ENCODE measurements at regions not wholly inside any gene's neighbourhood (a gene's known extent, or its start where the extent isn't known, plus 50 kb on each side); places are given as distances from the start of the nearest gene placed in this dataset.
A peak's percentile ranks its signal among the peaks of the same experiment; 100 is the strongest.
"Not testable (repeated sequence)": the region's sequence is repeated elsewhere in the genome, so short reads cannot be mapped to it uniquely, and the experiment has no call there.

DNA sequence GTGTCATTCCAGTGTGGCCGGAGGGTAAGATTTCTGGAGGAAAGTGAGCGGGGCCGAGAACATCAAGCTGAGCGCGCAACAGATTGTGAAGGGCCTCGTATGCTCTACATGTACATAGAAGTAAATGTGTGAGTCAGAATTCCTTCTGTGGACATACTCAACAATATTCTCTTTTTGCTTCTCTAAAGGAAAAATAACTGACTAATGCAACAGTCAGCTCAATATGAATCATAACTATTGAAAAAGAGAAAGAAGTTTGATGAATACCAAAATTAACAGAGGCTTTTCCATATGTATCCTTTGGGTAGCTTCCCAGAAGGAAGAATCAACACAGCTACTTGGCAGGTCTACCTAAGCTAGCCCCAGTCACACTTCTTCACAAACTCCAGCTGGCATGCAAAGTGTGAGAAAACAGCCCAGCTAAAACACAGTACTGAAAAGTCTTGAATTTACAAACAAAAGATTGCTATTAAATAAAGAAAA is 87.5 kb upstream of the ZFP42 start:
- Histone ChIP-seq H3K9me3 (no peaks in the 10 kb centered on the region), H3K4me1 (peaks cover 0 to 4% of the 10 kb centered on the region in 2 donors), H3K27me3 (no peaks in the 10 kb centered on the region), H3K36me3 (no peaks in the 10 kb centered on the region), H3K27ac (peak overlapping the region in 1 of 2 donors; percentile 38), H3K4me3 (no peak overlapping the region)
- intact Hi-C loops (cut with DNase I), result no loop called here
- no peak for DNase-seq (ENCODE audit: low spot score in 2 of 2)
- TF ChIP-seq, protein P1, sequence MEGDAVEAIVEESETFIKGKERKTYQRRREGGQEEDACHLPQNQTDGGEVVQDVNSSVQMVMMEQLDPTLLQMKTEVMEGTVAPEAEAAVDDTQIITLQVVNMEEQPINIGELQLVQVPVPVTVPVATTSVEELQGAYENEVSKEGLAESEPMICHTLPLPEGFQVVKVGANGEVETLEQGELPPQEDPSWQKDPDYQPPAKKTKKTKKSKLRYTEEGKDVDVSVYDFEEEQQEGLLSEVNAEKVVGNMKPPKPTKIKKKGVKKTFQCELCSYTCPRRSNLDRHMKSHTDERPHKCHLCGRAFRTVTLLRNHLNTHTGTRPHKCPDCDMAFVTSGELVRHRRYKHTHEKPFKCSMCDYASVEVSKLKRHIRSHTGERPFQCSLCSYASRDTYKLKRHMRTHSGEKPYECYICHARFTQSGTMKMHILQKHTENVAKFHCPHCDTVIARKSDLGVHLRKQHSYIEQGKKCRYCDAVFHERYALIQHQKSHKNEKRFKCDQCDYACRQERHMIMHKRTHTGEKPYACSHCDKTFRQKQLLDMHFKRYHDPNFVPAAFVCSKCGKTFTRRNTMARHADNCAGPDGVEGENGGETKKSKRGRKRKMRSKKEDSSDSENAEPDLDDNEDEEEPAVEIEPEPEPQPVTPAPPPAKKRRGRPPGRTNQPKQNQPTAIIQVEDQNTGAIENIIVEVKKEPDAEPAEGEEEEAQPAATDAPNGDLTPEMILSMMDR (IDR thresholded peaks at IDR 0.05), result no peak

DNA sequence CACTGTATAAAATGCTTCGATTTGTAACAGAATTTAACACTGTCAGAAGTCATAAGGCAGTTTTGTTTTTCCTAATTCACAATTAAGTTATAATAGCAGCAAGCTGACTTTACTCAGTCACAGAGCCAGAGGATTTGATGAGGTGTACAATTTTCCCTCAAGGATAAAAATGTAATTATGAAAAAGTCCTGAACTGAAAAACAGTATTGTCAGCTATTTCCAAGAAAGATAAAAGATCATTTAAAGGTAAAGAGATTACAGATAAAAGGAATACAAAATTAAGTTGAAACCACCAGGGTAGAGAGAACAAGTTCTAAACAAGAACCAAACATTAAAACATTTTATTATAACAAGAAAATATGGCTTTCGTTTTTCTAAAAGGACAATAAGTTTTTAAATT is 86.8 kb upstream of the ZFP42 start:
- Histone ChIP-seq H3K27ac (peak overlapping the region in 1 of 2 donors; percentile 38), H3K4me1 (peaks cover 0 to 4% of the 10 kb centered on the region in 2 donors), H3K27me3 (no peaks in the 10 kb centered on the region), H3K9me3 (no peaks in the 10 kb centered on the region), H3K4me3 (no peak overlapping the region), H3K36me3 (no peaks in the 10 kb centered on the region)
- TF ChIP-seq, protein P1 (IDR thresholded peaks at IDR 0.05), result no peak
- intact Hi-C loops (cut with DNase I), result no loop called here
- DNase-seq (ENCODE audit: low spot score in 2 of 2), result no peak

DNA sequence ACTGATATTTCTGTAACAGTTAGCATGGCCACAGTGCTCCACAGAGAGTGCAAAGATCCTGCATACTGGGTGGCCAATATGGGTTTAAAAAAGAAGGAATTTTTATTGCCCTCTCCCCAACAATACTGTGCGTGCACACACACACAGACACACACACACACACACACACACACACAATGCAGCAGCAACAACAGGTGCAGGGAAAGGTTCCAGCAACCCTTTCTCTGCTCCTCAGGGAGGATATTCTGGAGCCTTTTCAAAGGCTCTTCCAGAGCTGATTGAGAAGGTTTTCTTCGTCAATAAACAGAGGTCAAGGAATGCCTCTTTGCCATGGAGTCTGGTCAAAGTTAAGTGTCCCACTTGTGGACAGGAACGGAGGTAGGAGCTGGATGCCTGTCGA is 84.8 kb upstream of the ZFP42 start:
- no peak for DNase-seq (ENCODE audit: low spot score in 2 of 2)
- H3K4me1 ChIP-seq, result peaks cover 0 to 4% of the 10 kb centered on the region in 2 donors
- intact Hi-C loops (cut with DNase I), result no loop called here
- no peaks in the 10 kb centered on the region for H3K27me3 ChIP-seq
- no peaks in the 10 kb centered on the region for H3K36me3 ChIP-seq
- no peak overlapping the region for H3K27ac ChIP-seq
- TF ChIP-seq, protein P1 (IDR thresholded peaks at IDR 0.05), result no peak
- H3K9me3 ChIP-seq, result no peaks in the 10 kb centered on the region
- no peak overlapping the region for H3K4me3 ChIP-seq

DNA sequence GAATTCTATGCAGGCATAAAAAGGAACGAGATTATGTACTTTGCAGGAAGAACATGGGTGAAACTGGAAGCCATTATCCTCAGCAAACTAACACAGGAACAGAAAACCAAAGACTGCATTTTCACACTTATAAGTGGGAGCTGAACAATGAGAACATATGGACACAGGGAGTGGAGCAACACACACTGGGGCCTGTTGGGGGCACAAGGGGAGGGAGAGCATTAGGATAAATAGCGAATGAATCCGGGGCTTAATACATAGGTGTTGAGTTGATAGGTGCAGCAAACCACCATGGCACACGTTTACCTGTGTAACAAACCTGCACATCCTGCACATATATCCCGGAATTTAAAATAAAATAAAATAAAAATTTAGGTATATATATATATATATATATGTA is 80.2 kb upstream of the ZFP42 start:
- DNase-seq (ENCODE audit: low spot score in 2 of 2); H3K36me3 ChIP-seq; H3K27ac ChIP-seq; H3K9me3 ChIP-seq; H3K27me3 ChIP-seq; H3K4me1 ChIP-seq; intact Hi-C loops (cut with DNase I); H3K4me3 ChIP-seq: not testable (repeated sequence)

DNA sequence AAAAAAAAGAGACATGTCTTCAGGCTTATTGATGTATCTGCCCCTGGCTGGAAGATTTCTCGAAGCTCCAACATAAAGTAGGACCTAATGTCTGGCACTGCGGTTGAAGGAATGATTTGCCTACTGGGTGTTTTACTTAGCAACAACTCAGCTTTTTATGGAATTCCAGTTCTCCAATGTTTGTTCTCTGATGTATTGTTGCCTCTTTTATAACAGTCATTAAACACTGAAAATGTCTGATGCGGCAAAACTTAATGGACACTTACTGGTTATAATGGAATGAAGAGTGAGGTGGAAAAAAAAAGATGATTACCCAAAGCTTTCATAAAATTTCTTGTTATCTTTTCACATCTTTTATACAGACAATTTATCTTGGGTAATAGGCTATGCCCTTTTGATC is 75.6 kb upstream of the ZFP42 start:
- TF ChIP-seq, protein P1 (IDR thresholded peaks at IDR 0.05), result no peak
- no peaks in the 10 kb centered on the region for H3K36me3 ChIP-seq
- peaks cover 0 to 4% of the 10 kb centered on the region in 2 donors for H3K9me3 ChIP-seq
- no peak overlapping the region for H3K27ac ChIP-seq
- H3K4me3 ChIP-seq, result no peak overlapping the region
- H3K4me1 ChIP-seq, result no peaks in the 10 kb centered on the region
- no peak for DNase-seq (ENCODE audit: low spot score in 2 of 2)
- intact Hi-C loops (cut with DNase I), result no loop called here
- H3K27me3 ChIP-seq, result no peaks in the 10 kb centered on the region

DNA sequence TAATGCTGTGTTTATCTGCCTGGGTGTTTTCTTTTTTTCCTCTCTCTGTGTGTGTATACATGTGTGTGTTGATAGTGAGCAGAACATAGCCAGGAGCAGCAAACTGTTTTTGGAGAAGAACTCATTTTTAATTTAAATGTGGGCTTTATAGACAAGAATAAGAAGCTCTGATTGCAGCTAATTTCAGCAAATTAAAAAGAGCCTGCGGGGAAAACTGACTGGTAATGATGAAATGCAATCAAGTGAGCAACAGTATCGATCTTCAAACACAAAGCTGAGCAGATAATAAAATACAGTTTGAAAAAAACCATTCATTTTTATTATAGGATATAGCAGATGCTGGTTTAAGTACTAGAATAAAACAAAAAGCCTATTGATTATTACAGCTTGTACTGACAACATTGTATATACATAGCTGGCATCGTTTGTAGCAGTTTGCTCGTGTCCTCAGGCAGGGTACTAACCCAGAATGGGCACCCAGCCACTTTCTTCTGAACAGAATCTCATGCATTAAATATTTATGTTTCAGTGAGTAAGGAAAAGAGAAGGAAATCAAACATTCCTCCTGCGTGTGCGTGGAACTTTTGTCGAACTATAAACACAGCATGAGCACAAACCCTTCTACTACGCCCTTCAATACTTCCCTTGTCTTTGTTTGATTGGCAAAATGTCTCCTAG is 73.5 kb upstream of the ZFP42 start:
- H3K27me3 ChIP-seq, result no peaks in the 10 kb centered on the region
- H3K4me1 ChIP-seq, result no peaks in the 10 kb centered on the region
- no peak overlapping the region for H3K27ac ChIP-seq
- TF ChIP-seq, protein P1 (IDR thresholded peaks at IDR 0.05), result no peak
- no peaks in the 10 kb centered on the region for H3K36me3 ChIP-seq
- no peak for DNase-seq (ENCODE audit: low spot score in 2 of 2)
- intact Hi-C loops (cut with DNase I), result no loop called here
- no peak overlapping the region for H3K4me3 ChIP-seq
- H3K9me3 ChIP-seq, result peaks cover 0 to 4% of the 10 kb centered on the region in 2 donors

Measured in ascending aorta (tissue), 2 donors.